H9 (cell line): ENCODE measurements at regions not wholly inside any gene's neighbourhood (a gene's known extent, or its start where the extent isn't known, plus 50 kb on each side); places are given as distances from the start of the nearest gene placed in this dataset.
"Not testable (repeated sequence)": the region's sequence is repeated elsewhere in the genome, so short reads cannot be mapped to it uniquely, and the experiment has no call there.

ENCODE experiments used
- DNase-seq: peaks from one replicate; pipeline ENCODE4 v3.0.0-alpha.2; 2017
- H2AFZ ChIP-seq: one replicate; pipeline ENCODE4 v1.6.1; 2013; ENCODE audit warnings: mild to moderate bottlenecking, low read length, control low read depth, moderate library complexity
- H2AK5ac ChIP-seq: 2 replicates; pipeline ENCODE4 v1.6.1; 2013; ENCODE audit warnings: low read length, control low read depth, mixed read lengths; ENCODE audit not compliant: insufficient read length
- H2BK120ac ChIP-seq: one replicate; pipeline ENCODE4 v1.6.1; 2013; ENCODE audit warnings: low read depth, mild to moderate bottlenecking, low read length, control low read depth, inconsistent platforms; ENCODE audit not compliant: poor library complexity, severe bottlenecking
- H2BK12ac ChIP-seq: 2 replicates; pipeline ENCODE4 v1.6.1; 2013; ENCODE audit warnings: low read length, control low read depth, mixed read lengths, low read depth; ENCODE audit not compliant: insufficient read length
- H2BK15ac ChIP-seq: 2 replicates; pipeline ENCODE4 v1.6.1; 2013; ENCODE audit warnings: low read depth, low read length, control low read depth
- H2BK20ac ChIP-seq: one replicate; pipeline ENCODE4 v1.6.1; 2013; ENCODE audit warnings: low read depth, mild to moderate bottlenecking, low read length, control low read depth, inconsistent platforms; ENCODE audit not compliant: poor library complexity, severe bottlenecking
- H2BK5ac ChIP-seq: 2 replicates; pipeline ENCODE4 v1.6.1; 2013; ENCODE audit warnings: low read length, control low read depth, mixed read lengths; ENCODE audit not compliant: insufficient read length
- H3K14ac ChIP-seq: 2 replicates; pipeline ENCODE4 v1.6.1; 2013; ENCODE audit warnings: low read length, control low read depth; ENCODE audit not compliant: insufficient read depth
- H3K18ac ChIP-seq: 2 replicates; pipeline ENCODE4 v1.6.1; 2013; ENCODE audit warnings: low read depth, mild to moderate bottlenecking, mixed read lengths, low read length, control low read depth; ENCODE audit not compliant: insufficient read length
- H3K23ac ChIP-seq: 2 replicates; pipeline ENCODE4 v1.6.1; 2013; ENCODE audit warnings: low read length, control low read depth, mixed read lengths, low read depth; ENCODE audit not compliant: insufficient read length
- H3K23me2 ChIP-seq: 2 replicates; pipeline ENCODE4 v1.6.1; 2013; ENCODE audit warnings: low read depth, mild to moderate bottlenecking, mixed read lengths, low read length, control low read depth; ENCODE audit not compliant: insufficient read length, poor library complexity, severe bottlenecking
- H3K27ac ChIP-seq: 2 replicates; pipeline ENCODE4 v1.5.1; 2013; ENCODE audit warnings: low read length, control low read depth, mixed read lengths, low read depth; ENCODE audit not compliant: insufficient read length
- H3K27me3 ChIP-seq: 2 replicates; pipeline ENCODE4 v1.6.1; 2013; ENCODE audit warnings: low read length, control low read depth, inconsistent platforms; ENCODE audit not compliant: insufficient read depth
- H3K4ac ChIP-seq: 2 replicates; pipeline ENCODE4 v1.6.1; 2013; ENCODE audit warnings: low read depth, mild to moderate bottlenecking, control low read depth, inconsistent platforms, low read length, moderate library complexity
- H3K4me1 ChIP-seq: 2 replicates; pipeline ENCODE4 v1.6.1; 2013; ENCODE audit warnings: low read length, control low read depth, inconsistent platforms; ENCODE audit not compliant: insufficient read depth
- H3K4me2 ChIP-seq: 2 replicates; pipeline ENCODE4 v1.6.1; 2013; ENCODE audit warnings: low read length, control low read depth, mixed read lengths; ENCODE audit not compliant: insufficient read length, insufficient read depth
- H3K56ac ChIP-seq: 2 replicates; pipeline ENCODE4 v1.6.1; 2013; ENCODE audit warnings: low read depth, mild to moderate bottlenecking, mixed read lengths, low read length, control low read depth; ENCODE audit not compliant: insufficient read length
- H3K79me1 ChIP-seq: 2 replicates; pipeline ENCODE4 v1.6.1; 2013; ENCODE audit warnings: low read depth, mild to moderate bottlenecking, moderate library complexity, low read length, control low read depth, inconsistent platforms; ENCODE audit not compliant: insufficient read depth, poor library complexity, severe bottlenecking
- H3K79me2 ChIP-seq: 2 replicates; pipeline ENCODE4 v1.6.1; 2013; ENCODE audit warnings: low read length, control low read depth, inconsistent platforms; ENCODE audit not compliant: insufficient read depth
- H3K9ac ChIP-seq: 2 replicates; pipeline ENCODE4 v1.6.1; 2013; ENCODE audit warnings: low read length, control low read depth, mixed read lengths; ENCODE audit not compliant: insufficient read length; ENCODE audit errors: extremely low read depth
- H3K9me3 ChIP-seq: one replicate; pipeline ENCODE4 v1.6.1; 2013; ENCODE audit warnings: low read depth, low read length, inconsistent platforms; ENCODE audit not compliant: control insufficient read depth
- H3T11ph ChIP-seq: one replicate; pipeline ENCODE4 v1.6.1; 2013; ENCODE audit warnings: mild to moderate bottlenecking, low read length, control low read depth, inconsistent platforms
- H4K20me1 ChIP-seq: one replicate; pipeline ENCODE4 v1.6.1; 2013; ENCODE audit not compliant: control insufficient read depth, insufficient read length, insufficient read depth
- H4K5ac ChIP-seq: 2 replicates; pipeline ENCODE4 v1.6.1; 2013; ENCODE audit warnings: low read depth, mild to moderate bottlenecking, mixed read lengths, low read length, control low read depth; ENCODE audit not compliant: insufficient read length
- H4K8ac ChIP-seq: replicated peaks from 2 replicates; pipeline ENCODE4 v1.6.1; 2013; ENCODE audit warnings: low read length, control low read depth, mixed read lengths, low read depth; ENCODE audit not compliant: insufficient read length
- H4K91ac ChIP-seq: 2 replicates; pipeline ENCODE4 v1.6.1; 2013; ENCODE audit warnings: low read depth, mild to moderate bottlenecking, moderate library complexity, mixed read lengths, low read length, control low read depth; ENCODE audit not compliant: insufficient read length
- H3K27ac Mint-ChIP-seq, 3 experiments: 2 replicates in 2 of 3; 3 replicates in 1 of 3; pipeline ENCODE4 v1.8.0; 2020 to 2021; ENCODE audit warnings: mixed read lengths in 3 of 3, mild to moderate bottlenecking in 1 of 3, moderate library complexity in 1 of 3
- H3K27me3 Mint-ChIP-seq: 2 replicates; pipeline ENCODE4 v1.8.0; 2021; ENCODE audit warnings: low read depth, mild to moderate bottlenecking, moderate library complexity, mixed read lengths
- H3K36me3 Mint-ChIP-seq, 3 experiments: 2 replicates in 2 of 3; 3 replicates in 1 of 3; pipeline ENCODE4 v1.8.0; 2020 to 2021; ENCODE audit warnings: low read depth in 3 of 3, mixed read lengths in 3 of 3; ENCODE audit not compliant: insufficient read depth in 1 of 3
- H3K4me1 Mint-ChIP-seq, 2 experiments: 2 replicates each; pipeline ENCODE4 v1.8.0; 2020; ENCODE audit warnings: mixed read lengths in 2 of 2
- H3K4me3 Mint-ChIP-seq, 2 experiments: 2 replicates in 1 of 2; 3 replicates in 1 of 2; pipeline ENCODE4 v1.8.0; 2020 to 2021; ENCODE audit warnings: mild to moderate bottlenecking in 2 of 2, mixed read lengths in 2 of 2, moderate library complexity in 1 of 2
- H3K9me3 Mint-ChIP-seq, 2 experiments: 2 replicates in 1 of 2; 3 replicates in 1 of 2; pipeline ENCODE4 v1.8.0; 2020; ENCODE audit warnings: mild to moderate bottlenecking in 2 of 2, mixed read lengths in 2 of 2, moderate library complexity in 1 of 2
- WGBS: extraction: QIAGEN DNeasy Blood & Tissue Kit; methylation state at CpG from one replicate; pipeline ENCODE4 v1.1.7; 2013; ENCODE audit warnings: missing lambda C conversion rate, low lambda C conversion rate, mixed read lengths; ENCODE audit not compliant: insufficient read length; ENCODE audit errors: extremely low coverage; 5-methylcytosine and 5-hydroxymethylcytosine counted together

- H3K27me3 Mint-ChIP-seq, H3K18ac ChIP-seq, DNase-seq, H3K9ac ChIP-seq, H2BK12ac ChIP-seq, H3K4me1 ChIP-seq, H2BK15ac ChIP-seq, H3K4me3 Mint-ChIP-seq, H3K56ac ChIP-seq, H3K79me1 ChIP-seq, H3K27ac ChIP-seq, H4K91ac ChIP-seq, H3K4me1 Mint-ChIP-seq, H3K27ac Mint-ChIP-seq, H2BK120ac ChIP-seq, H4K8ac ChIP-seq, H4K5ac ChIP-seq, H3K4me2 ChIP-seq, H3K27me3 ChIP-seq, H3K79me2 ChIP-seq, H3K23me2 ChIP-seq, H2AFZ ChIP-seq, H3K14ac ChIP-seq, H3K4ac ChIP-seq, H4K20me1 ChIP-seq, H3T11ph ChIP-seq, H3K9me3 ChIP-seq, H2BK20ac ChIP-seq, H2BK5ac ChIP-seq, H3K23ac ChIP-seq, H2AK5ac ChIP-seq: not testable (repeated sequence)
- WGBS: no CpG with 5 or more reads among the region's 1 CpG
- H3K9me3 Mint-ChIP-seq: peaks cover 10 to 16% of the 10 kb centered on the region in 2 experiments
- peaks cover 8 to 21% (median 16%) of the 10 kb centered on the region in 3 experiments for H3K36me3 Mint-ChIP-seq
Observed at GRCh38 chr9:39542157-39542556, 186.7 kb downstream of the SPATA31A1 start.

DNA sequence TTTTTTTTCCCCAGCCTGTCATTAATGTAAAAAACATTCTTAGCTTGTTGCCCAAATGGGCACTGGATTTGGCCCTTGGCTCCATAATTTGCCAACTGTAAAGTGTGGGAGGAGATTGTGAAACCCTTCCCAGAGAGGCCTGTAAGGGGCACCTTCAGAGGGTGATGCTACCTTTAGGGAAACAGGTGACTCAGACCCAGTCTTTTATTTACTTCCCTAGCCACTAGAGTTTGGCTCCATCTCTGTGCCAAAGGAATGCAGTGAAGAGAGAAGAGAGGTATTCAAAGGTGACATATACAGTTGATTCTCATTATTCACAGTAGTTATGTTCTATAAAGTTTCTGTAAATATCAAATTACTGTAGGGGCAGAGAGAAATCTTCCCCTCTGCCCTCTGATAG, 189.6 kb downstream of the SPATA31A1 start:
- not testable (repeated sequence) for H3K9ac ChIP-seq, H2BK15ac ChIP-seq, H4K20me1 ChIP-seq, H3K79me2 ChIP-seq, H3K27ac Mint-ChIP-seq, H3K9me3 ChIP-seq, H3K4ac ChIP-seq, H2AK5ac ChIP-seq, H3K4me1 Mint-ChIP-seq, DNase-seq, H3K27me3 ChIP-seq, H2BK12ac ChIP-seq, H3K23me2 ChIP-seq, H3K27me3 Mint-ChIP-seq, H3K56ac ChIP-seq, H4K8ac ChIP-seq, H3K4me1 ChIP-seq, H3K27ac ChIP-seq, H3K18ac ChIP-seq, H3K4me3 Mint-ChIP-seq, H3K79me1 ChIP-seq, H4K5ac ChIP-seq, H4K91ac ChIP-seq, H3K14ac ChIP-seq, H2BK120ac ChIP-seq, H3K4me2 ChIP-seq, H2BK20ac ChIP-seq, H2BK5ac ChIP-seq, H3T11ph ChIP-seq, H2AFZ ChIP-seq, H3K23ac ChIP-seq
- Mint-ChIP-seq H3K36me3 (peaks cover 10 to 20% (median 20%) of the 10 kb centered on the region in 3 experiments), H3K9me3 (peaks cover 13 to 18% of the 10 kb centered on the region in 2 experiments)
